ENCODE measurements at regions not wholly inside any gene's neighbourhood (a gene's known extent, or its start where the extent isn't known, plus 50 kb on each side); places are given as distances from the start of the nearest gene placed in this dataset.

GRCh38 chr11:25742800-25743199, 589.1 kb upstream of the ANO3 start:
- TF ChIP-seq CTCF (IDR thresholded peaks at IDR 0.05): no peak
- TF ChIP-seq POLR2A (IDR thresholded peaks at IDR 0.05): no peak
